ENCODE measurements at regions not wholly inside any gene's neighbourhood (a gene's known extent, or its start where the extent isn't known, plus 50 kb on each side); places are given as distances from the start of the nearest gene placed in this dataset.

GRCh38 chr4:106677213-106677612 lies 308.6 kb upstream of the GIMD1 start:
- DNase-seq (ENCODE audit: low read depth in 2 of 2): no peak

GRCh38 chr4:106676173-106676921 lies 307.8 kb upstream of the GIMD1 start:
- DNase-seq (ENCODE audit: low read depth in 2 of 2): no peak

GRCh38 chr4:106671716-106672115 lies 303.1 kb upstream of the GIMD1 start:
- DNase-seq (ENCODE audit: low read depth in 2 of 2): no peak

GRCh38 chr4:106670976-106671375 lies 302.4 kb upstream of the GIMD1 start:
- DNase-seq (ENCODE audit: low read depth in 2 of 2): no peak

GRCh38 chr4:106659371-106659770 lies 290.8 kb upstream of the GIMD1 start:
- DNase-seq (ENCODE audit: low read depth in 2 of 2): no peak

GRCh38 chr4:106652095-106652494 lies 283.5 kb upstream of the GIMD1 start:
- no peak for DNase-seq (ENCODE audit: low read depth in 2 of 2)

- no peak for DNase-seq (ENCODE audit: low read depth in 2 of 2)
Observed at GRCh38 chr4:106650701-106651100, 282.1 kb upstream of the GIMD1 start.

GRCh38 chr4:106647451-106647850 lies 278.9 kb upstream of the GIMD1 start:
- no peak for DNase-seq (ENCODE audit: low read depth in 2 of 2)

- DNase-seq (ENCODE audit: low read depth in 2 of 2): no peak
Observed at GRCh38 chr4:106629268-106629625, 260.7 kb upstream of the GIMD1 start.

GRCh38 chr4:106628586-106629267 lies 260.1 kb upstream of the GIMD1 start:
- DNase-seq (ENCODE audit: low read depth in 2 of 2): no peak

- no peak for DNase-seq (ENCODE audit: low read depth in 2 of 2)
Observed at GRCh38 chr4:106627051-106627450, 258.5 kb upstream of the GIMD1 start.

GRCh38 chr4:106624671-106625070 lies 256.1 kb upstream of the GIMD1 start:
- DNase-seq (ENCODE audit: low read depth in 2 of 2): no peak

- DNase-seq (ENCODE audit: low read depth in 2 of 2): no peak
Observed at GRCh38 chr4:106618956-106619355, 250.4 kb upstream of the GIMD1 start.

- no peak for DNase-seq (ENCODE audit: low read depth in 2 of 2)
Observed at GRCh38 chr4:106615961-106616360, 247.4 kb upstream of the GIMD1 start.

GRCh38 chr4:106615410-106615945 lies 246.9 kb upstream of the GIMD1 start:
- DNase-seq (ENCODE audit: low read depth in 2 of 2): no peak

GRCh38 chr4:106614441-106614840 lies 245.9 kb upstream of the GIMD1 start:
- DNase-seq (ENCODE audit: low read depth in 2 of 2): no peak

- no peak for DNase-seq (ENCODE audit: low read depth in 2 of 2)
Observed at GRCh38 chr4:106609917-106610316, 241.3 kb upstream of the GIMD1 start.

GRCh38 chr4:106607558-106607957 lies 239.0 kb upstream of the GIMD1 start:
- no peak for DNase-seq (ENCODE audit: low read depth in 2 of 2)

- no peak for DNase-seq (ENCODE audit: low read depth in 2 of 2)
Observed at GRCh38 chr4:106604319-106605051, 235.9 kb upstream of the GIMD1 start.

- DNase-seq (ENCODE audit: low read depth in 2 of 2): no peak
Observed at GRCh38 chr4:106603471-106603870, 234.9 kb upstream of the GIMD1 start.

- no peak for DNase-seq (ENCODE audit: low read depth in 2 of 2)
Observed at GRCh38 chr4:106602711-106603110, 234.1 kb upstream of the GIMD1 start.

- DNase-seq (ENCODE audit: low read depth in 2 of 2): no peak
Observed at GRCh38 chr4:106601519-106601918, 232.9 kb upstream of the GIMD1 start.

GRCh38 chr4:106595906-106596305 lies 227.3 kb upstream of the GIMD1 start:
- no peak for DNase-seq (ENCODE audit: low read depth in 2 of 2)

Measured in stimulated activated CD4-positive, alpha-beta T cell treated with anti-CD3 and anti-CD28 coated beads, Interleukin-1b, Interleukin-23, amount 100 ng/mL, for 4 hours (primary cell).